ENCODE measurements at regions not wholly inside any gene's neighbourhood (a gene's known extent, or its start where the extent isn't known, plus 50 kb on each side); places are given as distances from the start of the nearest gene placed in this dataset.

DNA sequence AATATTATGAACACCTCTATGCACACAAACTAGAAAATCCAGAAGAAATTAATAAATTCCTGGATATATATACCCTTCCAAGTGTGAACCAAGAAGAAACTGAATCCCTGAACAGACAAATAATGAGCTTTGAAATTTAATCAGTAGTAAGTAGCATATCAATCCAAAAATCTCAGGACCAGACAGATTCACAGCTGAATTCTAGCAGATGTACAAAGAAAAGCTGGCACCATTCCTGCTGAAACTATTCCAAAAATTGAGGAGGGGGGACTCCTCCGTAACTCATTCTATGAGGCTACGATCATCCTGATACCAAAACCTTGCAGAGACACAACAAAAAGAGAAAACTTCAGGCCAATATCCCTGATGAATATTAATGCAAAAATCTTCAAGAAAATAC, 67.0 kb upstream of the PDE7B start:
- no peaks in the 10 kb centered on the region for H3K9me3 Mint-ChIP-seq
- Histone ChIP-seq H3K4me1 (ENCODE audit: control insufficient read depth, insufficient read depth, low read length) (no peaks in the 10 kb centered on the region), H3K9me3 (ENCODE audit: control insufficient read depth, insufficient read depth, low read length) (no peaks in the 10 kb centered on the region), H3K27me3 (ENCODE audit: control insufficient read depth, insufficient read depth, low read length) (no peaks in the 10 kb centered on the region), H3K4me3 (ENCODE audit: low read length) (no peak overlapping the region), H3K36me3 (ENCODE audit: control insufficient read depth, insufficient read depth, low read length) (no peaks in the 10 kb centered on the region), H3K27ac (ENCODE audit: low read length) (no peak overlapping the region)
- 100% methylated on average over 2 of the region's 2 CpGs for WGBS (ENCODE audit: insufficient coverage)
- H3K4me1 Mint-ChIP-seq = no peaks in the 10 kb centered on the region
- H3K4me3 Mint-ChIP-seq = no peak overlapping the region
- TF ChIP-seq, protein P1, sequence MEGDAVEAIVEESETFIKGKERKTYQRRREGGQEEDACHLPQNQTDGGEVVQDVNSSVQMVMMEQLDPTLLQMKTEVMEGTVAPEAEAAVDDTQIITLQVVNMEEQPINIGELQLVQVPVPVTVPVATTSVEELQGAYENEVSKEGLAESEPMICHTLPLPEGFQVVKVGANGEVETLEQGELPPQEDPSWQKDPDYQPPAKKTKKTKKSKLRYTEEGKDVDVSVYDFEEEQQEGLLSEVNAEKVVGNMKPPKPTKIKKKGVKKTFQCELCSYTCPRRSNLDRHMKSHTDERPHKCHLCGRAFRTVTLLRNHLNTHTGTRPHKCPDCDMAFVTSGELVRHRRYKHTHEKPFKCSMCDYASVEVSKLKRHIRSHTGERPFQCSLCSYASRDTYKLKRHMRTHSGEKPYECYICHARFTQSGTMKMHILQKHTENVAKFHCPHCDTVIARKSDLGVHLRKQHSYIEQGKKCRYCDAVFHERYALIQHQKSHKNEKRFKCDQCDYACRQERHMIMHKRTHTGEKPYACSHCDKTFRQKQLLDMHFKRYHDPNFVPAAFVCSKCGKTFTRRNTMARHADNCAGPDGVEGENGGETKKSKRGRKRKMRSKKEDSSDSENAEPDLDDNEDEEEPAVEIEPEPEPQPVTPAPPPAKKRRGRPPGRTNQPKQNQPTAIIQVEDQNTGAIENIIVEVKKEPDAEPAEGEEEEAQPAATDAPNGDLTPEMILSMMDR (IDR thresholded peaks at IDR 0.05) = no peak
- DNase-seq (no peak), ATAC-seq (no peak)
- no peaks in the 10 kb centered on the region for H3K36me3 Mint-ChIP-seq
- intact Hi-C loops (cut with micrococcal nuclease) = no loop called here
- peaks cover 5 to 8% of the 10 kb centered on the region in 2 donors for H3K27me3 Mint-ChIP-seq (ENCODE audit: low read depth in 2 of 2)
- no peak overlapping the region for H3K27ac Mint-ChIP-seq

DNA sequence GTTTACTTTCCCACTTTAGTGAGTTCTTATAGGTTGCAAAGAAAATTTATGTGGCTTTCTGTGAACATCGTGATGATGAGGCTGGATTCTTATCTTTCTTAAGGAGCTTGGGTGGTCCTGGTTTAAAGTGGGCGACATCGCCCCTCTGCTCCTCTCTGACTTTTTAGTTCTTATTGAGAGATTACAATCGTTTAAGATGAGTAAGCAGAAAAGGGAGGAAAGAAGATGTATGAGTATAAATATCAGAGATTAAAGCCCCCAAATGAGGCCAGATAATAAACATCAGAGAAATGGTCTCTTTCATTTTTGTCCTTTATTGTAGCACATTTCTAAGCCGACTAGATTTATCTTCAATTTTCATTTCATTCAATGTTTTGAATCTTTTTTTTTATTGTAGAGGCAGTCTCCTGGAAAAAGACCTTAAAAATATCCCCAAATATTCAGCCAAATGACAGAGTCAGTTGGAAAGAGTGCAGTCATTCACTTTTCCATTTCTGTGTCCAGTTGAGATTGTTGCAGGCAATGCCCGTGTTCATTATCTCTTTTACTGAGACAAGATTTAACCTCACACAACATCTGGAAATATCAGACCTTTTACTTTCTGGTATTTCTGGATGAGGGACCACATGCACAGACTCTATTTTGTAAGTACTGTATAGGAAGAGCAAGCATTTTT, 62.0 kb upstream of the PDE7B start:
- H3K4me1 ChIP-seq (ENCODE audit: control insufficient read depth, insufficient read depth, low read length) = no peaks in the 10 kb centered on the region
- DNase-seq = no peak
- Mint-ChIP-seq H3K4me1 (no peaks in the 10 kb centered on the region), H3K4me3 (no peak overlapping the region), H3K27ac (no peak overlapping the region), H3K27me3 (ENCODE audit: low read depth in 2 of 2) (peaks cover 10 to 12% of the 10 kb centered on the region in 2 donors), H3K36me3 (no peaks in the 10 kb centered on the region), H3K9me3 (no peaks in the 10 kb centered on the region)
- no peaks in the 10 kb centered on the region for H3K9me3 ChIP-seq (ENCODE audit: control insufficient read depth, insufficient read depth, low read length)
- H3K27me3 ChIP-seq (ENCODE audit: control insufficient read depth, insufficient read depth, low read length) = no peaks in the 10 kb centered on the region
- ATAC-seq = no peak
- intact Hi-C loops (cut with micrococcal nuclease) = no loop called here
- H3K4me3 ChIP-seq (ENCODE audit: low read length) = no peak overlapping the region
- H3K27ac ChIP-seq (ENCODE audit: low read length) = no peak overlapping the region
- TF ChIP-seq, protein P1 (IDR thresholded peaks at IDR 0.05) = no peak
- 44% methylated on average over 6 of the region's 6 CpGs for WGBS (ENCODE audit: insufficient coverage)
- H3K36me3 ChIP-seq (ENCODE audit: control insufficient read depth, insufficient read depth, low read length) = no peaks in the 10 kb centered on the region

DNA sequence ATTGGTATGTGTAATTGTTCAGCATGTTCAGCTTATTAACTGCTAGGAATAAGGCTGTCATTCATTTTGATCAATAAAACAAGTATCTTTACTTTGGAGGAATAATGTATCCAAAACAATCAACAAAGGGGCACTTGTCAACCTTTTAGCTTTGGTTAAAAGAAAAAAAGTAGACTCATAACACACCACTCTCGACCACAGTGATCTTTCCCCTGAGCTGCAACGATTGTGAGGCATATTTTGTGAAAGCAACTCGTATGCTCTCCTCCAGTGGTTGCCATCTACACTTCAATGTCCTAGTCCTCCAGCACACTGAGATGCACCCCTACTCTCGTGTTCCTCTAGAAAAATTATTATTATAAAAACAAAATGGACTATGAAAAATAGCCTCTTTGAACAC, 60.1 kb upstream of the PDE7B start:
- 64% methylated on average over 3 of the region's 4 CpGs for WGBS (ENCODE audit: insufficient coverage)
- ATAC-seq (no peak), DNase-seq (no peak)
- Histone ChIP-seq H3K4me1 (ENCODE audit: control insufficient read depth, insufficient read depth, low read length) (no peaks in the 10 kb centered on the region), H3K9me3 (ENCODE audit: control insufficient read depth, insufficient read depth, low read length) (no peaks in the 10 kb centered on the region), H3K36me3 (ENCODE audit: control insufficient read depth, insufficient read depth, low read length) (no peaks in the 10 kb centered on the region), H3K27ac (ENCODE audit: low read length) (no peak overlapping the region), H3K27me3 (ENCODE audit: control insufficient read depth, insufficient read depth, low read length) (no peaks in the 10 kb centered on the region), H3K4me3 (ENCODE audit: low read length) (no peak overlapping the region)
- Mint-ChIP-seq H3K9me3 (no peaks in the 10 kb centered on the region), H3K27me3 (ENCODE audit: low read depth in 2 of 2) (peaks cover 7 to 12% of the 10 kb centered on the region in 2 donors), H3K27ac (no peak overlapping the region), H3K4me1 (no peaks in the 10 kb centered on the region), H3K4me3 (no peak overlapping the region), H3K36me3 (no peaks in the 10 kb centered on the region)
- intact Hi-C loops (cut with micrococcal nuclease) = no loop called here
- TF ChIP-seq, protein P1 (IDR thresholded peaks at IDR 0.05) = no peak

Measured in natural killer cell (primary cell).